Hepatocyte (in vitro differentiated cells): ENCODE measurements at regions not wholly inside any gene's neighbourhood (a gene's known extent, or its start where the extent isn't known, plus 50 kb on each side); places are given as distances from the start of the nearest gene placed in this dataset.

Experiments
- DNase-seq: peaks from one replicate; pipeline ENCODE4 v3.0.0-alpha.2; 2016; ENCODE audit warnings: low spot score
- H2AFZ ChIP-seq: fragments of 200-600 bp; sonication (generic); 2 replicates; pipeline ENCODE4 v1.6.0; 2016; ENCODE audit warnings: antibody characterized with exemption, mild to moderate bottlenecking
- H3K27ac ChIP-seq: fragments of 200-600 bp; sonication (generic); 2 replicates; pipeline ENCODE4 v1.5.1; 2016; ENCODE audit warnings: mild to moderate bottlenecking
- H3K27me3 ChIP-seq: fragments of 200-600 bp; sonication (generic); 2 replicates; pipeline ENCODE4 v1.6.1; 2016
- H3K36me3 ChIP-seq: fragments of 200-600 bp; sonication (generic); replicated peaks from 2 replicates; pipeline ENCODE4 v1.5.1; 2016; ENCODE audit warnings: low read depth; ENCODE audit not compliant: insufficient read depth
- H3K4me1 ChIP-seq: fragments of 200-600 bp; sonication (generic); 2 replicates; pipeline ENCODE4 v1.5.1; 2016; ENCODE audit warnings: mild to moderate bottlenecking, moderate library complexity; ENCODE audit not compliant: insufficient read depth
- H3K4me2 ChIP-seq: fragments of 200-600 bp; sonication (generic); 2 replicates; pipeline ENCODE4 v1.6.0; 2016
- H3K4me3 ChIP-seq: fragments of 200-600 bp; sonication (generic); 2 replicates; pipeline ENCODE4 v1.5.1; 2016; ENCODE audit warnings: mild to moderate bottlenecking
- H3K79me2 ChIP-seq: fragments of 200-600 bp; sonication (generic); 2 replicates; pipeline ENCODE4 v1.6.0; 2017; ENCODE audit warnings: mild to moderate bottlenecking
- H3K9me2 ChIP-seq: fragments of 200-600 bp; sonication (generic); replicated peaks from 2 replicates; pipeline ENCODE4 v1.6.0; 2017; ENCODE audit warnings: mild to moderate bottlenecking; ENCODE audit not compliant: insufficient read depth
- H3K9me3 ChIP-seq: fragments of 200-600 bp; sonication (generic); 2 replicates; pipeline ENCODE4 v1.5.1; 2016; ENCODE audit warnings: low read depth, mild to moderate bottlenecking
- H4K20me1 ChIP-seq: fragments of 200-600 bp; sonication (generic); 2 replicates; pipeline ENCODE4 v1.6.0; 2016; ENCODE audit warnings: mild to moderate bottlenecking; ENCODE audit not compliant: insufficient read depth, poor library complexity, severe bottlenecking
- EZH2 ChIP-seq: fragments of 200-600 bp; sonication (generic); IDR thresholded peaks from 2 replicates; pipeline ENCODE4 v1.6.1; 2016; ENCODE audit warnings: antibody characterized with exemption, mild to moderate bottlenecking, borderline replicate concordance
- EZH2phosphoT487 ChIP-seq: fragments of 200-600 bp; sonication (generic); IDR thresholded peaks from one replicate; pipeline ENCODE4 v1.6.1; 2018; ENCODE audit warnings: antibody characterized with exemption, mild to moderate bottlenecking, low read depth, moderate library complexity; ENCODE audit not compliant: unreplicated experiment, severe bottlenecking
- WGBS: methylation state at CpG from one replicate; pipeline ENCODE4 v1.1.6; 2016; ENCODE audit warnings: low lambda C conversion rate; ENCODE audit errors: missing lambda C conversion rate; 5-methylcytosine and 5-hydroxymethylcytosine counted together
- TF ChIP-seq, protein P1 (sequence below): fragments of 200-600 bp; sonication (generic); IDR thresholded peaks from 2 replicates; pipeline ENCODE4 v1.5.1; 2016; ENCODE audit warnings: antibody characterized with exemption, mild to moderate bottlenecking; ENCODE audit not compliant: poor library complexity

DNA sequence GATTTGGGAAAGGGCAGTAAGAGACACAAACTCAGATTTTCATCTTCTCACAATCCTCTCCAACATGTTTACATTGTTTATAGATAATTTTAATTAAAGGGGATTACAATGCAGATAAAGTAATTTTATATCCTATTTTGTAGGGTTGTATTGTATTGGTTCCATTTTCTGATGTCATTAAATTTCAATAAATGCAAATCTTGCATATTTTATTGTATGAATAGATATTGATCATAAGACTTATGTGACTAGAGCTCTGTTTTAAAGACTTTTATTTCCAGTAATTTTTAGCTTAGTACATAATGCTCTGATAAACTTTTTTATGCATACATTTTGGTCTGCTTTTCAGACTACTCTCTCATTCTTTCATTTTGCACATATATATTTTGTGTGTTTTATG lies 819.6 kb downstream of the TSN start:
- H3K4me1 ChIP-seq, result no peaks in the 10 kb centered on the region
- H3K27ac ChIP-seq, result no peak overlapping the region
- H3K36me3 ChIP-seq, result no peaks in the 10 kb centered on the region
- H3K27me3 ChIP-seq, result no peaks in the 10 kb centered on the region
- DNase-seq, result no peak
- H2AFZ ChIP-seq, result no peak overlapping the region
- H3K9me3 ChIP-seq, result no peaks in the 10 kb centered on the region
- H3K79me2 ChIP-seq, result no peaks in the 10 kb centered on the region
- no peaks in the 10 kb centered on the region for H4K20me1 ChIP-seq
- no peak overlapping the region for H3K4me3 ChIP-seq
- no peaks in the 10 kb centered on the region for H3K9me2 ChIP-seq
- H3K4me2 ChIP-seq, result no peak overlapping the region
- TF ChIP-seq EZH2, result no peak
- TF ChIP-seq, protein P1, sequence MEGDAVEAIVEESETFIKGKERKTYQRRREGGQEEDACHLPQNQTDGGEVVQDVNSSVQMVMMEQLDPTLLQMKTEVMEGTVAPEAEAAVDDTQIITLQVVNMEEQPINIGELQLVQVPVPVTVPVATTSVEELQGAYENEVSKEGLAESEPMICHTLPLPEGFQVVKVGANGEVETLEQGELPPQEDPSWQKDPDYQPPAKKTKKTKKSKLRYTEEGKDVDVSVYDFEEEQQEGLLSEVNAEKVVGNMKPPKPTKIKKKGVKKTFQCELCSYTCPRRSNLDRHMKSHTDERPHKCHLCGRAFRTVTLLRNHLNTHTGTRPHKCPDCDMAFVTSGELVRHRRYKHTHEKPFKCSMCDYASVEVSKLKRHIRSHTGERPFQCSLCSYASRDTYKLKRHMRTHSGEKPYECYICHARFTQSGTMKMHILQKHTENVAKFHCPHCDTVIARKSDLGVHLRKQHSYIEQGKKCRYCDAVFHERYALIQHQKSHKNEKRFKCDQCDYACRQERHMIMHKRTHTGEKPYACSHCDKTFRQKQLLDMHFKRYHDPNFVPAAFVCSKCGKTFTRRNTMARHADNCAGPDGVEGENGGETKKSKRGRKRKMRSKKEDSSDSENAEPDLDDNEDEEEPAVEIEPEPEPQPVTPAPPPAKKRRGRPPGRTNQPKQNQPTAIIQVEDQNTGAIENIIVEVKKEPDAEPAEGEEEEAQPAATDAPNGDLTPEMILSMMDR, result no peak
- TF ChIP-seq EZH2phosphoT487, result no peak

DNA sequence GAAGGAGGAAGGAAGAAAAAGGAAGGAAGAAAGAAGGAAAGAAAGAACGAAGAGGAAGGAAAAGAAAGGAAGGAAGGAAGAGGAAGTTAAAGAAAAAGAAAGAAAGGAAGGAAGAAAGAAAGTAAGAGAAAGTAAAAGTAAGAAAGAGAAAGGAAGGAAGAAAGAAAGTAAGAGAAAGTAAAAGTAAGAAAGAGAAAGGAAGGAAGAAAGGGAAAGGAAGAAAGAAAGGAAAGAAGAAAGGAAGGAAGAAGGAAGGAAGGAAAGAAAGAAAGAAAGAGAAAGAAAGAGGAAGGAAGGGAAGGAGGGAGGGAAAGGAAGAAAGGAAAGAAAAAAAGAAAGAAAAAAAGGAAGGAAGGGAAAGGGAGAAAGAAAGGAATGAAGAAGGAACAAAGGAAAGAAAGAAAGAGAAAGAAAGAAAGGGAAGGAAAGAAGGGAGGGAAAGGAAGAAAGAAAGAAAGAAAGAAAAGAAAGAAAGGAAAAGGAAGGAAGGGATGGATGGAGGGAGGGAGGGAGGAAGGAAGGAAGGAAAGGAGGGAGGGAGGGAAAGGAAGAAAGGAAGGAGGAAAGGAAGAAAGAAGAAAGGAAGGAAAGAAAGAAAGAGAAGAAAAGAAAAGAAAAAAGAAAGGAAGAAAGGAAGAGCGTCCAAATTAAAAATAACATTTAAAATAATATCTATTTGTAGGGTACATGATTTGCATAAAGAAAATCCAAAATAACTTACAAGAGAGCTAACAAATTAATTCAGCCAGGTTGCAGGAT lies 827.9 kb downstream of the TSN start:
- Histone ChIP-seq H3K27ac (no peak overlapping the region), H3K9me3 (no peaks in the 10 kb centered on the region), H3K4me1 (no peaks in the 10 kb centered on the region), H3K79me2 (no peaks in the 10 kb centered on the region), H3K27me3 (no peaks in the 10 kb centered on the region), H3K4me2 (no peak overlapping the region), H4K20me1 (no peaks in the 10 kb centered on the region), H2AFZ (no peak overlapping the region), H3K4me3 (no peak overlapping the region), H3K36me3 (no peaks in the 10 kb centered on the region), H3K9me2 (no peaks in the 10 kb centered on the region)
- TF ChIP-seq, protein P1, result no peak
- no peak for TF ChIP-seq EZH2
- no peak for TF ChIP-seq EZH2phosphoT487
- DNase-seq, result no peak
- WGBS, result 64% methylated on average over 2 of the region's 2 CpGs

DNA sequence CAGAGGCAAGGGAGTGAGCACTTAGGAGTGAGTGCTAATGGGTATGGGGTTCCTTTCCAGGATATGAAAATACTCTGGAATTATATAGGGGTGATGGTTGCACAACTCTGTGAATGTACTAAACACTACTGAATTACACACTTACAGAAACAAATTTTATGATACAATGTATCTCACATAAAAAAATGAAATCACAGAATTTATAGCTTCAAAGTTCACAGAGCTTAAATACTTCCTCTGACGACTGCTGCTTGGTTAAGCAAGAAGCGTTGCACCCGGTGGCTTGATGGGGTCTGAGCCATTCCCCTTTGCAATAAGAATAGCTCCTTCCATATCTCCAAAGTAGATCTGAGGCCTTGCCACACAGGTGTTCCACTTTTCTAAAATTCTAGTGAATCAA lies 835.1 kb downstream of the TSN start:
- H3K36me3 ChIP-seq, result no peaks in the 10 kb centered on the region
- H4K20me1 ChIP-seq, result no peaks in the 10 kb centered on the region
- no peak for DNase-seq
- H3K27me3 ChIP-seq, result no peaks in the 10 kb centered on the region
- no peak overlapping the region for H3K4me2 ChIP-seq
- H3K9me3 ChIP-seq, result no peaks in the 10 kb centered on the region
- TF ChIP-seq EZH2, result no peak
- TF ChIP-seq EZH2phosphoT487, result no peak
- TF ChIP-seq, protein P1, result no peak
- H3K4me3 ChIP-seq, result no peak overlapping the region
- no peak overlapping the region for H3K27ac ChIP-seq
- H3K79me2 ChIP-seq, result no peaks in the 10 kb centered on the region
- H3K4me1 ChIP-seq, result no peaks in the 10 kb centered on the region
- 89% methylated on average over 3 of the region's 3 CpGs for WGBS
- H2AFZ ChIP-seq, result no peak overlapping the region
- no peaks in the 10 kb centered on the region for H3K9me2 ChIP-seq

DNA sequence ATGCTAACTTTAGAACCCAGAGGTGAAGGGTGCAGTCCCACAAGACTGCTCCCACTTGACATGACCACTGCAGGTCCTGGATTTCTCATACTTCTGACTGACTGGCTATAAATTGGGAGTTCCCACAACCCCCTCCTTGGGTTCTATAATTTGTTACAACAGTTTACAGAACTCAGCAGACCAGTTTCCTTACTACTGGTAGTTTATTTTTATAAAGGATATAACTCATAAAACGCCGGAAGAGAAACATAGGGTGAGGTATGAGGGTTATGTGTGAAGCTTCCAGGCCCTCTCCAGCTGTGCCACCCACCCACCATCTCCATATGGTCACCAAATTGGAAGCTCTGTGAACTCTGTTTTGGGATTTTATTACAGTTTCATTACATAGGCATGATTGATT lies 839.6 kb downstream of the TSN start:
- H3K27ac ChIP-seq, result no peak overlapping the region
- H3K36me3 ChIP-seq, result no peaks in the 10 kb centered on the region
- H3K27me3 ChIP-seq, result no peaks in the 10 kb centered on the region
- H3K4me3 ChIP-seq, result no peak overlapping the region
- H4K20me1 ChIP-seq, result no peaks in the 10 kb centered on the region
- no peaks in the 10 kb centered on the region for H3K79me2 ChIP-seq
- no peak overlapping the region for H3K4me2 ChIP-seq
- TF ChIP-seq EZH2phosphoT487 (no peak), EZH2 (no peak)
- TF ChIP-seq, protein P1, result no peak
- H3K9me3 ChIP-seq, result no peaks in the 10 kb centered on the region
- H3K9me2 ChIP-seq, result no peaks in the 10 kb centered on the region
- no peak overlapping the region for H2AFZ ChIP-seq
- H3K4me1 ChIP-seq, result no peaks in the 10 kb centered on the region
- 90% methylated on average over 2 of the region's 2 CpGs for WGBS
- DNase-seq, result no peak
